Muscle of arm (tissue), 1 donor: ENCODE measurements at regions not wholly inside any gene's neighbourhood (a gene's known extent, or its start where the extent isn't known, plus 50 kb on each side); places are given as distances from the start of the nearest gene placed in this dataset.

ENCODE experiments used
- DNase-seq: peaks from one replicate; pipeline ENCODE4 v3.0.0-alpha.2; 2013

GRCh38 chr6:37105148-37106050 lies 64.6 kb upstream of the PIM1 start:
- no peak for DNase-seq

DNA sequence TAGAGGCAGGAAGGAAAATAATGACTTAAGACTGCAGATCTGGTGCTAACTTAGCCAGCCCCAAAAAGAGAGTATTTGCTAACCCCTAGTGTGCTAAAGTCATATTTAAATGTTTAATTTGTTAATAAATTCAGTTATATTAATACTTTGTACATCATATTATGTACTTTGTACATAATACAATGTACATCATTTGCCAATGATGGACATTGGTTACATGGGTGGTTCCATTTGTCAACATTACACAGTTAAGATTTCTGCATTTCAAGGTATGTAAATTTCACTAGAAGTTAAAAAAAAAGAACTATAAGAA lies 63.9 kb upstream of the PIM1 start:
- DNase-seq = no peak

- DNase-seq = no peak
Measured at GRCh38 chr6:37106554-37106953, 63.4 kb upstream of the PIM1 start.

GRCh38 chr6:37106982-37107491 lies 62.9 kb upstream of the PIM1 start:
- no peak for DNase-seq

- no peak for DNase-seq
Measured at GRCh38 chr6:37109714-37110499, 60.0 kb upstream of the PIM1 start.

DNA sequence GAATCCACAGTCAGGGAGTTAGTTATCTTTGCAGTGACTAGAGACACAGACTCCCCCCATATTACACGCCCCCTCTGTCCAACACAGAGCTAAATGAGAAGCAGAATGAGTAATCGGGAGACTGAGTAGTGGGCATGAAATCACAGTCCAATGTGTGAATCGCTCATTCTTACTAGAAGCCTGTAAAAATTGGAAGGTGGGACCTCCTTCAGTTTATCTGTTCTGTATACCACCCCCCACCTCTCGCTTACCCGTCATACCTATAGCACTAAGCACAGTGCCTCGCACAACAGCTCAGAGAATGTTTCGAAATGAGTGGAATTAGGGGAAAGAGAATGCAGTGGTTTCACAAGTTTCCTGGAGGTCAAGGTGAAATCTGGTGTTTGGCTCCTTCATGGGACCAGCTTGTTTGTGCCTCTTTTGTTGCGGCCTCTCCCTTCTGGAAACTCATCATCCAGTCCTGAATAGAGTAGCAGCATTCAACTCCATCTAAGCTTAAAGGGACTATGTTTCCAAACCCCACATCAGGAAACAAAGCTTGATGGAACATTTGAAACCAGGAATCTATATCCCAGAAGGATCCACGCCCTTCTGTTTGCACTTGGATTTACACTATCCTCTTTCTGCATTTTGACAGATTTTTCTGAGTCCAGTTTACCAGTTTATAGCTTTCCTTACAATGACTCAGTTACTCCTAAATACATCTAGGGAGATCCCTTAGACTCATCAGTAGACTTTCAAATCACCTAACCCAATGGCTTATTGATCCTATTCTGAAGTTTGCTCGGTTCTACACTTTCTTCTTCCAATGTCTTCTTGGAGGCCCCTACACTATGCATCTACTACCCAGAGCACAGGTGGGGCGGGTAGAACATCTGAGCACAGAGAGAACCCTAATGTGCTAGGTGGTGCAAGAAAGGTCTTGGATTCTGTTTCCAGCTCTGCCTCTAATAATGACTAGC lies 59.2 kb upstream of the PIM1 start:
- DNase-seq = no peak

GRCh38 chr6:37113976-37114375 lies 56.0 kb upstream of the PIM1 start:
- DNase-seq = no peak

DNA sequence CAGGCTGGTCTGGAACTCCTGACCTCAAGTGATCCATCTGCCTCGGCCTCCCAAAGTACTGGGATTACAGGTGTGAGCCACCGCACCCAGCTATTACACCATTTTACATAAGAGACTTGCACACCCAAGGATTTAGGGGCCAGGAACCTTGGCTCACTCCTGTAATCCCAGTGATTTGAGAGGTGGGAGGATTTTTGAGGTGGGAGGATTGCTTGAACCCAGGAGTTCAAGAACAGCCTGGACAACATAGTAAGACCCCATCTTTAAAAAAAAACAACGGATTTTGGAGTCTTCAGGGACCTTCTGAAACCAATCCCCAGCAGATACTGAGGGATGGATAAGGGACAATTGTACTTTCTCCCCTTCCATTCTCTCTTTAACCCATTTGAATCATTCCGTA lies 55.3 kb upstream of the PIM1 start:
- DNase-seq = no peak

DNA sequence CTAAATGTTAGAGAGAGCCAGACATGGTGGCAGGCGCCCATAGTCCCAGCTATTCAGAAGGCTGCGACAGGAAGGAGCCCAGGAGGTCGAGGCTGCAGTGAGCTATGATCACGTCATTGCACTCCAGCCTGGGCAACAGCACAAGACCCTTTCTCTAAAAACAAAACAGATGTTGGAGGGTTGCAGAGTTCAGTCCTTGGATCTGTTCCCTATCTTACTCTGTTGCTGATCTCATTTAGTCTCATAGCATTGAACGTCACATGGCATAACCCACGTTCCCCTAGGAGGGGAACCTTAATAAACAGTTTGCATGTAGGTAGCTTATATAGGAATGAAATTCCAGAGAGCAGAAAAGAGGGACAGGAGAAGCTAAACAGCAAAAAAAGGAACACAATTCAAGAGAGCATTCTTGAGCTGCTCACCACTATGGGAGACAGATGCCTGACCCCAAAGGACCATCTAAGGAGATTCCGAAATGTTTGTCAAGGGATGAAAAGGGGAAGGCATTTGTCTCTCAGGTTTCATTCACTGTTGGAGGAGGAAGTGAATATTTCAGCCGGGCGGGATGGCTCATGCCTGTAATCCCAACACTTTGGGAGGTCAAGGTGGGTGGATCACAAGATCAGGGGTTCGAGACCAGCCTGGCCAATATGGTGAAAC lies 54.6 kb upstream of the PIM1 start:
- DNase-seq = no peak

GRCh38 chr6:37116326-37116725 lies 53.6 kb upstream of the PIM1 start:
- no peak for DNase-seq

DNA sequence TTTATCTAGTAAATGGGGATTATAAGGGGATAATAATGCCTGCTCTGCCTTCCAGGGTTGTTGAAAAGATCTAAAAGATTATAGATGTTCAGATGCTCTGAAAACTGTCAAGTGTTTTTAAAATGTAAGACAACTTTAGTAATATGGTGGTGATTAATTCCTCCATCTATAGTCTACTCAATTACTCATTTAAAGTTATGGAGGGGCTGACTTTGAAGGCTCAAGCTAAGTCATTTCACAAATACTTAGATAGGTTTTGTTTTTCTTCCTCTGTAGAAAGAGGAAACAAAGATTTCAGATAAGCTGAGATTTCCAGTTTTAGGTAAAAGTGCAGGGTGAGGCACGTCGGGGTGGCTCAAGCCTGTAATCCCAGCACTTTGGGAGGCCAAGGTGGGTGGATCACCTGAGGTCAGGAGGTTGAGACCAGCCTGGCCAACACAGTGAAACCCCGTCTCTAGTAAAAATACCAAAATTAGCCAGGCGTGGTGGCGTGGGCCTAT lies 50.5 kb upstream of the PIM1 start:
- no peak for DNase-seq
